ENCODE measurements at regions not wholly inside any gene's neighbourhood (a gene's known extent, or its start where the extent isn't known, plus 50 kb on each side); places are given as distances from the start of the nearest gene placed in this dataset.

GRCh38 chr2:125681976-125682805 is 973.8 kb upstream of the GYPC start:
- DNase-seq, result no peak
- H2AFZ ChIP-seq (ENCODE audit: insufficient read depth, low read depth, low read length, poor library complexity, severe bottlenecking), result no peak overlapping the region
- no peaks in the 10 kb centered on the region for H3K4me1 ChIP-seq (ENCODE audit: control insufficient read depth in 1 of 2, insufficient read depth in 2 of 2, low read length in 2 of 2)
- peaks cover 0 to 14% of the 10 kb centered on the region in 2 donors for H3K9me3 ChIP-seq (replicated peaks in 1 of 2; ENCODE audit: control insufficient read depth in 1 of 2, insufficient read depth in 1 of 2, low read length in 2 of 2)
- H3K9me3 Mint-ChIP-seq, result peaks cover 4 to 14% (median 7%) of the 10 kb centered on the region in 7 donors
- no peaks in the 10 kb centered on the region for H3K4me1 Mint-ChIP-seq
- no peaks in the 10 kb centered on the region for H3K36me3 ChIP-seq (replicated peaks in 1 of 2; ENCODE audit: control insufficient read depth in 1 of 2, insufficient read depth in 2 of 2, low read length in 2 of 2)
- H3K27me3 Mint-ChIP-seq (ENCODE audit: low read depth in 3 of 3), result no peaks in the 10 kb centered on the region
- TF ChIP-seq, protein P1, sequence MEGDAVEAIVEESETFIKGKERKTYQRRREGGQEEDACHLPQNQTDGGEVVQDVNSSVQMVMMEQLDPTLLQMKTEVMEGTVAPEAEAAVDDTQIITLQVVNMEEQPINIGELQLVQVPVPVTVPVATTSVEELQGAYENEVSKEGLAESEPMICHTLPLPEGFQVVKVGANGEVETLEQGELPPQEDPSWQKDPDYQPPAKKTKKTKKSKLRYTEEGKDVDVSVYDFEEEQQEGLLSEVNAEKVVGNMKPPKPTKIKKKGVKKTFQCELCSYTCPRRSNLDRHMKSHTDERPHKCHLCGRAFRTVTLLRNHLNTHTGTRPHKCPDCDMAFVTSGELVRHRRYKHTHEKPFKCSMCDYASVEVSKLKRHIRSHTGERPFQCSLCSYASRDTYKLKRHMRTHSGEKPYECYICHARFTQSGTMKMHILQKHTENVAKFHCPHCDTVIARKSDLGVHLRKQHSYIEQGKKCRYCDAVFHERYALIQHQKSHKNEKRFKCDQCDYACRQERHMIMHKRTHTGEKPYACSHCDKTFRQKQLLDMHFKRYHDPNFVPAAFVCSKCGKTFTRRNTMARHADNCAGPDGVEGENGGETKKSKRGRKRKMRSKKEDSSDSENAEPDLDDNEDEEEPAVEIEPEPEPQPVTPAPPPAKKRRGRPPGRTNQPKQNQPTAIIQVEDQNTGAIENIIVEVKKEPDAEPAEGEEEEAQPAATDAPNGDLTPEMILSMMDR (IDR thresholded peaks at IDR 0.05), result no peak
- no peaks in the 10 kb centered on the region for H4K20me1 ChIP-seq (ENCODE audit: insufficient read depth, low read length)
- H3K4me3 Mint-ChIP-seq, result no peak overlapping the region
- no peak overlapping the region for H3K27ac Mint-ChIP-seq
- no peak overlapping the region for H3K27ac ChIP-seq (ENCODE audit: low read depth in 1 of 2, low read length in 2 of 2)
- H3K27me3 ChIP-seq (ENCODE audit: control insufficient read depth in 2 of 2, insufficient read depth in 2 of 2, low read length in 2 of 2), result no peaks in the 10 kb centered on the region
- no peak overlapping the region for H3K4me2 ChIP-seq (replicated peaks; ENCODE audit: extremely low read depth, low read length, poor library complexity, severe bottlenecking)
- H3K79me2 ChIP-seq (ENCODE audit: insufficient read depth, low read length), result no peaks in the 10 kb centered on the region
- no peak overlapping the region for H3K4me3 ChIP-seq (replicated peaks in 1 of 3; ENCODE audit: low read depth in 2 of 3, low read length in 3 of 3)
- WGBS (ENCODE audit: insufficient coverage), result no CpG with 5 or more reads among the region's 3 CpGs
- H3K36me3 Mint-ChIP-seq, result no peaks in the 10 kb centered on the region
- intact Hi-C loops (cut with micrococcal nuclease), result no loop called here
- no peak overlapping the region for H3K9ac ChIP-seq (ENCODE audit: insufficient read depth, low read length, poor library complexity, severe bottlenecking)

- no peak overlapping the region for H3K4me3 Mint-ChIP-seq
- intact Hi-C loops (cut with micrococcal nuclease), result no loop called here
- DNase-seq, result no peak
- peaks cover 5 to 14% (median 6%) of the 10 kb centered on the region in 7 donors for H3K9me3 Mint-ChIP-seq
- Histone ChIP-seq H2AFZ (ENCODE audit: insufficient read depth, low read depth, low read length, poor library complexity, severe bottlenecking) (no peak overlapping the region), H3K27me3 (ENCODE audit: control insufficient read depth in 2 of 2, insufficient read depth in 2 of 2, low read length in 2 of 2) (no peaks in the 10 kb centered on the region), H3K9me3 (replicated peaks in 1 of 2; ENCODE audit: control insufficient read depth in 1 of 2, insufficient read depth in 1 of 2, low read length in 2 of 2) (peaks cover 0 to 14% of the 10 kb centered on the region in 2 donors), H3K79me2 (ENCODE audit: insufficient read depth, low read length) (no peaks in the 10 kb centered on the region), H3K4me3 (replicated peaks in 1 of 3; ENCODE audit: low read depth in 2 of 3, low read length in 3 of 3) (no peak overlapping the region), H3K4me2 (replicated peaks; ENCODE audit: extremely low read depth, low read length, poor library complexity, severe bottlenecking) (no peak overlapping the region), H3K36me3 (replicated peaks in 1 of 2; ENCODE audit: control insufficient read depth in 1 of 2, insufficient read depth in 2 of 2, low read length in 2 of 2) (no peaks in the 10 kb centered on the region), H4K20me1 (ENCODE audit: insufficient read depth, low read length) (no peaks in the 10 kb centered on the region), H3K4me1 (ENCODE audit: control insufficient read depth in 1 of 2, insufficient read depth in 2 of 2, low read length in 2 of 2) (no peaks in the 10 kb centered on the region), H3K9ac (ENCODE audit: insufficient read depth, low read length, poor library complexity, severe bottlenecking) (no peak overlapping the region), H3K27ac (ENCODE audit: low read depth in 1 of 2, low read length in 2 of 2) (no peak overlapping the region)
- TF ChIP-seq, protein P1 (IDR thresholded peaks at IDR 0.05), result no peak
- no peak overlapping the region for H3K27ac Mint-ChIP-seq
- no peaks in the 10 kb centered on the region for H3K27me3 Mint-ChIP-seq (ENCODE audit: low read depth in 3 of 3)
- WGBS (ENCODE audit: insufficient coverage), result no CpG with 5 or more reads among the region's 2 CpGs
- H3K4me1 Mint-ChIP-seq, result no peaks in the 10 kb centered on the region
- no peaks in the 10 kb centered on the region for H3K36me3 Mint-ChIP-seq
Measured at GRCh38 chr2:125684256-125684655, 971.7 kb upstream of the GYPC start.
